ENCODE measurements at regions not wholly inside any gene's neighbourhood (a gene's known extent, or its start where the extent isn't known, plus 50 kb on each side); places are given as distances from the start of the nearest gene placed in this dataset.

- H3K4me1 ChIP-seq (ENCODE audit: insufficient read depth, low read length): no peaks in the 10 kb centered on the region
- TF ChIP-seq ELF3 (CRISPR knock-in tag; IDR thresholded peaks at IDR 0.05): no peak
- TF ChIP-seq SKI (IDR thresholded peaks at IDR 0.05; ENCODE audit: partially characterized antibody): no peak
- no peak for TF ChIP-seq ZNF816 (CRISPR knock-in tag; IDR thresholded peaks at IDR 0.05; ENCODE audit: borderline replicate concordance)
- TF ChIP-seq CBFB (CRISPR knock-in tag; IDR thresholded peaks at IDR 0.05): no peak
- TF ChIP-seq BCL6 (CRISPR knock-in tag; IDR thresholded peaks at IDR 0.05): no peak
- TF ChIP-seq KDM6A (CRISPR knock-in tag; IDR thresholded peaks at IDR 0.05; ENCODE audit: low read depth): no peak
- POLR2A ChIA-PET: no interaction called here
- H3K79me2 ChIP-seq (ENCODE audit: insufficient read depth, low read length): no peaks in the 10 kb centered on the region
- no peak overlapping the region for H3K4me2 ChIP-seq (ENCODE audit: low read depth, low read length)
- no TSS peak for BruUV-seq (replicated peaks)
- H2AFZ ChIP-seq (ENCODE audit: low read length): no peak overlapping the region
- no peaks in the 10 kb centered on the region for H4K20me1 ChIP-seq (ENCODE audit: insufficient read depth, low read length)
- H3K4me3 ChIP-seq (replicated peaks in 1 of 3; ENCODE audit: insufficient read depth in 1 of 3, low read depth in 2 of 3, low read length in 3 of 3): no peak overlapping the region
- CTCF ChIA-PET (ENCODE audit: low intra/inter-chr PET ratio, low total read pairs): no interaction called here
- no peak overlapping the region for H3K9ac ChIP-seq (ENCODE audit: insufficient read depth, low read depth, low read length)
- DNase-seq (ENCODE audit: low spot score) (no peak), ATAC-seq (no peak), FAIRE-seq (no peak)
- intact Hi-C loops (cut with micrococcal nuclease; ENCODE audit: unreplicated experiment): no loop called here
- H3K9me3 ChIP-seq (ENCODE audit: low read length): no peaks in the 10 kb centered on the region
- H3K27me3 ChIP-seq (ENCODE audit: control insufficient read depth in 1 of 2, insufficient read depth in 2 of 2, low read length in 2 of 2): peaks cover 0 to 13% of the 10 kb centered on the region in 2 experiments; a peak in 1 of 5 replicates
- no peak overlapping the region for H3K27ac ChIP-seq (ENCODE audit: extremely low read length, insufficient read depth, low read length)
- H3K36me3 ChIP-seq (replicated peaks in 1 of 2; ENCODE audit: control insufficient read depth in 1 of 2, insufficient read depth in 2 of 2, low read length in 2 of 2): no peaks in the 10 kb centered on the region
- WGBS (ENCODE audit: low lambda C conversion rate): 3% methylated on average over 2 of the region's 2 CpGs
- in situ Hi-C loops (cut with HindIII; ENCODE audit: extremely low pct_ligation_motif_present, low pct_unique_long_range_greater_than_20kb): no loop called here
These were observed 50.5 kb upstream of the PRDM1 start for GRCh38 chr6:106035655-106036054.

- no peak for FAIRE-seq
- no peaks in the 10 kb centered on the region for H3K36me3 ChIP-seq (replicated peaks in 1 of 2; ENCODE audit: control insufficient read depth in 1 of 2, insufficient read depth in 2 of 2, low read length in 2 of 2)
- 1% methylated on average over 2 of the region's 2 CpGs for WGBS (ENCODE audit: low lambda C conversion rate)
- BruUV-seq (replicated peaks): no TSS peak
- no peak for DNase-seq (ENCODE audit: low spot score)
- H3K4me3 ChIP-seq (replicated peaks in 1 of 3; ENCODE audit: insufficient read depth in 1 of 3, low read depth in 2 of 3, low read length in 3 of 3): no peak overlapping the region
- peaks cover 0 to 9% of the 10 kb centered on the region in 2 experiments; a peak in 1 of 5 replicates for H3K27me3 ChIP-seq (ENCODE audit: control insufficient read depth in 1 of 2, insufficient read depth in 2 of 2, low read length in 2 of 2)
- in situ Hi-C loops (cut with HindIII; ENCODE audit: extremely low pct_ligation_motif_present, low pct_unique_long_range_greater_than_20kb) (no loop called here), intact Hi-C loops (cut with micrococcal nuclease; ENCODE audit: unreplicated experiment) (no loop called here)
- H2AFZ ChIP-seq (ENCODE audit: low read length): no peak overlapping the region
- no peak overlapping the region for H3K4me2 ChIP-seq (ENCODE audit: low read depth, low read length)
- H3K27ac ChIP-seq (ENCODE audit: extremely low read length, insufficient read depth, low read length): no peak overlapping the region
- no peak for ATAC-seq
- no peaks in the 10 kb centered on the region for H3K9me3 ChIP-seq (ENCODE audit: low read length)
- H3K4me1 ChIP-seq (ENCODE audit: insufficient read depth, low read length): no peaks in the 10 kb centered on the region
- ChIA-PET POLR2A (no interaction called here), CTCF (ENCODE audit: low intra/inter-chr PET ratio, low total read pairs) (no interaction called here)
- no peak for TF ChIP-seq ZNF512 (CRISPR knock-in tag; IDR thresholded peaks at IDR 0.05)
- no peak for TF ChIP-seq ZNF414 (CRISPR knock-in tag; IDR thresholded peaks at IDR 0.05)
- no peak for TF ChIP-seq ZNF101 (CRISPR knock-in tag; IDR thresholded peaks at IDR 0.05; ENCODE audit: borderline replicate concordance, low read depth)
- TF ChIP-seq E2F5 (CRISPR knock-in tag; conservative IDR thresholded peaks at IDR 0.05): no peak
- H3K9ac ChIP-seq (ENCODE audit: insufficient read depth, low read depth, low read length): no peak overlapping the region
- no peaks in the 10 kb centered on the region for H3K79me2 ChIP-seq (ENCODE audit: insufficient read depth, low read length)
- no peaks in the 10 kb centered on the region for H4K20me1 ChIP-seq (ENCODE audit: insufficient read depth, low read length)
These were observed 52.3 kb upstream of the PRDM1 start for GRCh38 chr6:106033806-106034205.
